ENCODE measurements at regions not wholly inside any gene's neighbourhood (a gene's known extent, or its start where the extent isn't known, plus 50 kb on each side); places are given as distances from the start of the nearest gene placed in this dataset.

GRCh38 chr13:47798906-47799305 lies 202.2 kb downstream of the SUCLA2 start (continued):
- TF ChIP-seq ZNF416 (tag by site-specific recombination; IDR thresholded peaks at IDR 0.05) (no peak), ZNF214 (tag by site-specific recombination; IDR thresholded peaks at IDR 0.05; ENCODE audit: borderline replicate concordance) (no peak), ZNF221 (tag by site-specific recombination; IDR thresholded peaks at IDR 0.05; ENCODE audit: borderline replicate concordance) (no peak), ZNF335 (tag by site-specific recombination; conservative IDR thresholded peaks at IDR 0.05) (no peak), ZNF350 (tag by site-specific recombination; IDR thresholded peaks at IDR 0.05) (no peak), GLIS1 (tag by site-specific recombination; IDR thresholded peaks at IDR 0.05) (no peak), CTCF (tag by site-specific recombination; IDR thresholded peaks at IDR 0.05) (no peak), PRDM2 (tag by site-specific recombination; IDR thresholded peaks at IDR 0.05; ENCODE audit: borderline replicate concordance) (no peak), ZNF174 (tag by site-specific recombination; IDR thresholded peaks at IDR 0.05) (no peak)
- TF ChIP-seq, protein P1, sequence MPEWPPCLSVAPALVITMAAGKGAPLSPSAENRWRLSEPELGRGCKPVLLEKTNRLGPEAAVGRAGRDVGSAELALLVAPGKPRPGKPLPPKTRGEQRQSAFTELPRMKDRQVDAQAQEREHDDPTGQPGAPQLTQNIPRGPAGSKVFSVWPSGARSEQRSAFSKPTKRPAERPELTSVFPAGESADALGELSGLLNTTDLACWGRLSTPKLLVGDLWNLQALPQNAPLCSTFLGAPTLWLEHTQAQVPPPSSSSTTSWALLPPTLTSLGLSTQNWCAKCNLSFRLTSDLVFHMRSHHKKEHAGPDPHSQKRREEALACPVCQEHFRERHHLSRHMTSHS (tag by site-specific recombination; IDR thresholded peaks at IDR 0.05): no peak

DNA sequence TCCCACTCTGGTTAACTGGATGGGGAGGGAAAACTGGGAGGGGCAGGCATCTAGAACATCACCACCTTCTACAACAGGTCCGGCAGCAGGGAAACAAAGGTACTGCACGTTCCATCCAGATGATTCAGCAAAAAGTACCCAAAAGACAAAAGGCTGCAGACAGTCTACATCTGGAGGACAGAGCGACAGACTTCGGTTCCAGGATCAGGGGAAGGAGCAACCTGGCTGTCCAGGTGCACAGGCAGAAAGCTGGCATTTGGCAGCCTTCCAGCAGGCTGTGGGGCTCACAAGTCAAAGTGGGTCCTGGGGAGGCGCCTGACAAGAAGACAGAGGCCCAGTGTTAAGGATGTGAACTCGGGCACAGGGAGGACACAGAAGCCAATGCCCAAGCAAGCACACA lies 202.9 kb downstream of the SUCLA2 start:
- POLR2A ChIA-PET: interaction anchor here (0.7 kb wide), 1 partner anchor 297 kb away, joined by 3 read pairs; the partner anchor contains the start of gene MED4
- CTCF ChIA-PET: interaction anchor here (0.7 kb wide), 2 partner anchors 82 to 380 kb away, joined by 3 read pairs; no protein-coding TSS in a partner anchor
- no peak overlapping the region for H3K27ac ChIP-seq (ENCODE audit: extremely low read depth, low read depth, low read length)
- H3K4me3 ChIP-seq (ENCODE audit: low read depth, low read length): no peak overlapping the region
- H3K9me3 ChIP-seq (ENCODE audit: control insufficient read depth, insufficient read depth, low read depth, low read length): no peaks in the 10 kb centered on the region
- no peaks in the 10 kb centered on the region for H3K4me1 ChIP-seq (ENCODE audit: control insufficient read depth, insufficient read depth, low read length)
- no peaks in the 10 kb centered on the region for H3K36me3 ChIP-seq (ENCODE audit: control insufficient read depth in 2 of 2, insufficient read depth in 1 of 2, low read length in 2 of 2)
- TF ChIP-seq, protein P2, sequence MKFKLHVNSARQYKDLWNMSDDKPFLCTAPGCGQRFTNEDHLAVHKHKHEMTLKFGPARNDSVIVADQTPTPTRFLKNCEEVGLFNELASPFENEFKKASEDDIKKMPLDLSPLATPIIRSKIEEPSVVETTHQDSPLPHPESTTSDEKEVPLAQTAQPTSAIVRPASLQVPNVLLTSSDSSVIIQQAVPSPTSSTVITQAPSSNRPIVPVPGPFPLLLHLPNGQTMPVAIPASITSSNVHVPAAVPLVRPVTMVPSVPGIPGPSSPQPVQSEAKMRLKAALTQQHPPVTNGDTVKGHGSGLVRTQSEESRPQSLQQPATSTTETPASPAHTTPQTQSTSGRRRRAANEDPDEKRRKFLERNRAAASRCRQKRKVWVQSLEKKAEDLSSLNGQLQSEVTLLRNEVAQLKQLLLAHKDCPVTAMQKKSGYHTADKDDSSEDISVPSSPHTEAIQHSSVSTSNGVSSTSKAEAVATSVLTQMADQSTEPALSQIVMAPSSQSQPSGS (tag by site-specific recombination; IDR thresholded peaks at IDR 0.05; ENCODE audit: low read depth): no peak
- TF ChIP-seq HOXD13 (CRISPR knock-in tag; IDR thresholded peaks at IDR 0.05; ENCODE audit: borderline replicate concordance) (no peak), ZSCAN4 (tag by site-specific recombination; IDR thresholded peaks at IDR 0.05) (no peak), ZNF529 (tag by site-specific recombination; IDR thresholded peaks at IDR 0.05; ENCODE audit: insufficient replicate concordance) (no peak), BCL11B (tag by site-specific recombination; IDR thresholded peaks at IDR 0.05; ENCODE audit: low read depth) (no peak), ZNF324 (tag by site-specific recombination; IDR thresholded peaks at IDR 0.05) (no peak), ZNF549 (tag by site-specific recombination; IDR thresholded peaks at IDR 0.05) (no peak), ZNF423 (tag by site-specific recombination; IDR thresholded peaks at IDR 0.05) (no peak), MYNN (tag by site-specific recombination; IDR thresholded peaks at IDR 0.05; ENCODE audit: borderline replicate concordance) (no peak)
- TF ChIP-seq, protein P3, sequence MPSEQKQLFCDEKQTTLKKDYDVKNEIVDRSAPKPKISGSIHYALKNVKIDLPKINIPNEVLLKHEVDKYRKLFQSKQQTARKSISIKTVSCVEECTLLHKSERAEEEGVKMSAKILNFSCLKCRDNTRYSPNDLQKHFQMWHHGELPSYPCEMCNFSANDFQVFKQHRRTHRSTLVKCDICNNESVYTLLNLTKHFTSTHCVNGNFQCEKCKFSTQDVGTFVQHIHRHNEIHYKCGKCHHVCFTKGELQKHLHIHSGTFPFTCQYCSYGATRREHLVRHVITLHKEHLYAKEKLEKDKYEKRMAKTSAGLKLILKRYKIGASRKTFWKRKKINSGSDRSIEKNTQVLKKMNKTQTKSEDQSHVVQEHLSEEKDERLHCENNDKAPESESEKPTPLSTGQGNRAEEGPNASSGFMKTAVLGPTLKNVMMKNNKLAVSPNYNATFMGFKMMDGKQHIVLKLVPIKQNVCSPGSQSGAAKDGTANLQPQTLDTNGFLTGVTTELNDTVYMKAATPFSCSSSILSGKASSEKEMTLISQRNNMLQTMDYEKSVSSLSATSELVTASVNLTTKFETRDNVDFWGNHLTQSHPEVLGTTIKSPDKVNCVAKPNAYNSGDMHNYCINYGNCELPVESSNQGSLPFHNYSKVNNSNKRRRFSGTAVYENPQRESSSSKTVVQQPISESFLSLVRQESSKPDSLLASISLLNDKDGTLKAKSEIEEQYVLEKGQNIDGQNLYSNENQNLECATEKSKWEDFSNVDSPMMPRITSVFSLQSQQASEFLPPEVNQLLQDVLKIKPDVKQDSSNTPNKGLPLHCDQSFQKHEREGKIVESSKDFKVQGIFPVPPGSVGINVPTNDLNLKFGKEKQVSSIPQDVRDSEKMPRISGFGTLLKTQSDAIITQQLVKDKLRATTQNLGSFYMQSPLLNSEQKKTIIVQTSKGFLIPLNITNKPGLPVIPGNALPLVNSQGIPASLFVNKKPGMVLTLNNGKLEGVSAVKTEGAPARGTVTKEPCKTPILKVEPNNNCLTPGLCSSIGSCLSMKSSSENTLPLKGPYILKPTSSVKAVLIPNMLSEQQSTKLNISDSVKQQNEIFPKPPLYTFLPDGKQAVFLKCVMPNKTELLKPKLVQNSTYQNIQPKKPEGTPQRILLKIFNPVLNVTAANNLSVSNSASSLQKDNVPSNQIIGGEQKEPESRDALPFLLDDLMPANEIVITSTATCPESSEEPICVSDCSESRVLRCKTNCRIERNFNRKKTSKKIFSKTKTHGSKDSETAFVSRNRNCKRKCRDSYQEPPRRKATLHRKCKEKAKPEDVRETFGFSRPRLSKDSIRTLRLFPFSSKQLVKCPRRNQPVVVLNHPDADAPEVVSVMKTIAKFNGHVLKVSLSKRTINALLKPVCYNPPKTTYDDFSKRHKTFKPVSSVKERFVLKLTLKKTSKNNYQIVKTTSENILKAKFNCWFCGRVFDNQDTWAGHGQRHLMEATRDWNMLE (tag by site-specific recombination; conservative IDR thresholded peaks at IDR 0.05; ENCODE audit: low read depth): no peak
